GM19467 (cell line): ENCODE measurements at regions not wholly inside any gene's neighbourhood (a gene's known extent, or its start where the extent isn't known, plus 50 kb on each side); places are given as distances from the start of the nearest gene placed in this dataset.
"Not testable (repeated sequence)": the region's sequence is repeated elsewhere in the genome, so short reads cannot be mapped to it uniquely, and the experiment has no call there.

ENCODE experiments used
- ATAC-seq: cut with Tn5 transposase; IDR thresholded peaks from one replicate; pipeline ENCODE4 v1.9.1; 2021; ENCODE audit warnings: mild to moderate bottlenecking, moderate library complexity; ENCODE audit not compliant: unreplicated experiment

- not testable (repeated sequence) for ATAC-seq
These were observed 230.0 kb upstream of the VLDLR start for GRCh38 chr9:2391509-2392132.

GRCh38 chr9:2394087-2394741 lies 227.4 kb upstream of the VLDLR start:
- ATAC-seq, result not testable (repeated sequence)

GRCh38 chr9:2395814-2396612 lies 225.6 kb upstream of the VLDLR start:
- ATAC-seq, result no peak

GRCh38 chr9:2396622-2397285 lies 224.8 kb upstream of the VLDLR start:
- no peak for ATAC-seq

- ATAC-seq, result not testable (repeated sequence)
These were observed 223.7 kb upstream of the VLDLR start for GRCh38 chr9:2397875-2398274.

- not testable (repeated sequence) for ATAC-seq
These were observed 219.8 kb upstream of the VLDLR start for GRCh38 chr9:2401746-2402145.

GRCh38 chr9:2403701-2404100 lies 217.9 kb upstream of the VLDLR start:
- ATAC-seq, result no peak

- no peak for ATAC-seq
These were observed 215.3 kb upstream of the VLDLR start for GRCh38 chr9:2406252-2406651.

GRCh38 chr9:2407450-2407849 lies 214.1 kb upstream of the VLDLR start:
- ATAC-seq, result no peak

GRCh38 chr9:2411459-2412215 lies 209.9 kb upstream of the VLDLR start:
- ATAC-seq, result no peak

GRCh38 chr9:2413160-2413805 lies 208.3 kb upstream of the VLDLR start:
- no peak for ATAC-seq

- no peak for ATAC-seq
These were observed 207.1 kb upstream of the VLDLR start for GRCh38 chr9:2414465-2414864.

- ATAC-seq, result no peak
These were observed 206.3 kb upstream of the VLDLR start for GRCh38 chr9:2415326-2415725.

- no peak for ATAC-seq
These were observed 203.9 kb upstream of the VLDLR start for GRCh38 chr9:2417730-2418129.

GRCh38 chr9:2418619-2419018 lies 203.0 kb upstream of the VLDLR start:
- no peak for ATAC-seq

GRCh38 chr9:2419347-2419746 lies 202.2 kb upstream of the VLDLR start:
- ATAC-seq, result no peak

- ATAC-seq, result no peak
These were observed 201.0 kb upstream of the VLDLR start for GRCh38 chr9:2420543-2420942.

- ATAC-seq, result no peak
These were observed 197.0 kb upstream of the VLDLR start for GRCh38 chr9:2424619-2425033.

- ATAC-seq, result no peak
These were observed 195.9 kb upstream of the VLDLR start for GRCh38 chr9:2425676-2426075.
